Endothelial cell of umbilical vein (primary cell): ENCODE measurements at regions not wholly inside any gene's neighbourhood (a gene's known extent, or its start where the extent isn't known, plus 50 kb on each side); places are given as distances from the start of the nearest gene placed in this dataset.

Experiments used
- BruUV-seq: library from RNA; stranded (reverse); fragments of 400-500 nt; replicated peaks from 2 replicates; lab custom pipeline; 2021; lab: Mats Ljungman, UMichigan
- CTCF ChIA-PET: fragments of 300-600, 350-600 bp; sonication (Branson Sonifier 250); formaldehyde crosslinking; loops from one replicate; lab custom pipeline; 2021; ENCODE audit warnings: antibody characterized with exemption, inconsistent platforms; lab: Charles Lee
- POLR2A ChIA-PET: fragments of 300-600, 350-600 bp; sonication (Branson Sonifier 250); formaldehyde crosslinking; loops from one replicate; lab custom pipeline; 2021; ENCODE audit warnings: antibody characterized with exemption, inconsistent platforms; lab: Charles Lee
- DNase-seq: peaks from one replicate; pipeline ENCODE4 v3.0.0-alpha.2; 2011; ENCODE audit warnings: low read depth, low spot score
- FAIRE-seq: peaks from 2 replicates; lab custom pipeline; 2011; peaks lifted over from hg19 to GRCh38; lab: Jason Lieb, UNC
- H2AFZ ChIP-seq: 2 replicates; pipeline ENCODE4 v1.6.0; 2012; ENCODE audit warnings: low read depth, low read length, control low read depth, inconsistent platforms
- H3K27ac ChIP-seq: 2 replicates; pipeline ENCODE4 v1.5.1; 2011; ENCODE audit warnings: low read depth, mild to moderate bottlenecking, control low read depth, low read length, moderate library complexity; ENCODE audit not compliant: insufficient read depth
- H3K27me3 ChIP-seq, 2 experiments: 2 replicates each; pipeline versions ENCODE4 v1.6.0 to v1.6.1; 2011; ENCODE audit warnings: low read length in 2 of 2, mixed read lengths in 1 of 2; ENCODE audit not compliant: control insufficient read depth in 2 of 2, insufficient read depth in 2 of 2
- H3K36me3 ChIP-seq, 2 experiments: 2 replicates in 1 of 2; 3 replicates in 1 of 2; pipeline ENCODE4 v1.5.1; 2011; ENCODE audit warnings: low read length in 2 of 2, mild to moderate bottlenecking in 1 of 2, moderate library complexity in 1 of 2; ENCODE audit not compliant: control insufficient read depth in 2 of 2, insufficient read depth in 2 of 2; ENCODE audit errors: extremely low read depth in 1 of 2
- H3K4me1 ChIP-seq: 3 replicates; pipeline ENCODE4 v1.5.1; 2011; ENCODE audit warnings: mild to moderate bottlenecking, low read length; ENCODE audit not compliant: control insufficient read depth, insufficient read depth; ENCODE audit errors: extremely low read depth
- H3K4me2 ChIP-seq: 2 replicates; pipeline ENCODE4 v1.6.1; 2011; ENCODE audit warnings: low read length, control low read depth, mixed read lengths; ENCODE audit not compliant: insufficient read depth
- H3K4me3 ChIP-seq, 3 experiments: fragments of 200-600 bp in 1 of 3; sonication (generic), shearing (Covaris generic) in 1 of 3; replicated peaks in 1 of 3; 2 replicates each; pipeline ENCODE4 v1.5.1; 2011 to 2016; ENCODE audit warnings: control low read depth in 3 of 3, low read length in 3 of 3, mild to moderate bottlenecking in 2 of 3, inconsistent platforms in 1 of 3, low read depth in 1 of 3, moderate library complexity in 1 of 3; ENCODE audit not compliant: insufficient read depth in 1 of 3
- H3K79me2 ChIP-seq: 2 replicates; pipeline ENCODE4 v1.6.0; 2012; ENCODE audit warnings: low read length, inconsistent platforms; ENCODE audit not compliant: control insufficient read depth, insufficient read depth
- H3K9ac ChIP-seq: replicated peaks from 2 replicates; pipeline ENCODE3; 2011; ENCODE audit warnings: low read length, control low read depth; ENCODE audit not compliant: insufficient read depth; ENCODE audit errors: extremely low read depth
- H3K9me1 ChIP-seq: replicated peaks from 3 replicates; pipeline ENCODE4 v1.6.0; 2011; ENCODE audit warnings: mild to moderate bottlenecking, low read length; ENCODE audit not compliant: control insufficient read depth, insufficient read depth; ENCODE audit errors: extremely low read depth
- H3K9me3 ChIP-seq: replicated peaks from 2 replicates; pipeline ENCODE4 v1.5.1; 2012; ENCODE audit warnings: low read length, inconsistent platforms; ENCODE audit not compliant: control insufficient read depth, insufficient read depth
- H4K20me1 ChIP-seq: replicated peaks from 2 replicates; pipeline ENCODE3; 2011; ENCODE audit warnings: mild to moderate bottlenecking, low read length; ENCODE audit not compliant: control insufficient read depth, insufficient read depth; ENCODE audit errors: extremely low read depth
- EZH2 ChIP-seq: IDR thresholded peaks from 2 replicates; pipeline ENCODE4 v1.6.1; 2012; ENCODE audit warnings: borderline replicate concordance, low read depth, mild to moderate bottlenecking, moderate library complexity, low read length, inconsistent platforms; ENCODE audit not compliant: severe bottlenecking
- FOS ChIP-seq: IDR thresholded peaks from 2 replicates; pipeline ENCODE4 v1.6.1; 2011; ENCODE audit warnings: mild to moderate bottlenecking, low read length, moderate library complexity, borderline replicate concordance; ENCODE audit not compliant: insufficient read depth
- GATA2 ChIP-seq: IDR thresholded peaks from 2 replicates; pipeline ENCODE4 v1.7.0; 2011; ENCODE audit warnings: low read depth, mild to moderate bottlenecking, moderate library complexity, mixed read lengths, low read length; ENCODE audit not compliant: insufficient read length, insufficient read depth
- JUN ChIP-seq: IDR thresholded peaks from 2 replicates; pipeline ENCODE4 v1.6.1; 2011; ENCODE audit warnings: borderline replicate concordance, low read depth; ENCODE audit not compliant: insufficient read length, insufficient read depth
- MAX ChIP-seq: IDR thresholded peaks from 2 replicates; pipeline ENCODE4 v1.6.1; 2011; ENCODE audit not compliant: insufficient read depth, insufficient read length
- POLR2A ChIP-seq: IDR thresholded peaks from 2 replicates; pipeline ENCODE4 v1.6.1; 2012; ENCODE audit warnings: low read depth, mild to moderate bottlenecking, control low read depth, low read length
- POLR2AphosphoS5 ChIP-seq: IDR thresholded peaks from 2 replicates; pipeline ENCODE4 v1.6.1; 2012; ENCODE audit warnings: low read depth, mild to moderate bottlenecking, control low read depth, low read length, moderate library complexity; ENCODE audit not compliant: insufficient read depth
- dilution Hi-C: fragments of 300-500 bp; cut with MboI; formaldehyde crosslinking; loops from one replicate; pipeline ENCODE4 v1.15.0; 2019; ENCODE audit warnings: low sequenced_read_pairs; ENCODE audit not compliant: extremely low pct_ligation_motif_present
- intact Hi-C: fragments of 100-400 bp; cut with micrococcal nuclease; formaldehyde crosslinking; loops from one replicate; pipeline ENCODE4 v1.10.0; 2022
- TF ChIP-seq, protein P1 (sequence below), 2 donors: IDR thresholded peaks; 1 replicate in 1 of 2; 2 replicates in 1 of 2; pipeline ENCODE4 v1.5.1; 2011; ENCODE audit warnings: low read length in 2 of 2, mild to moderate bottlenecking in 2 of 2, moderate library complexity in 2 of 2, control low read depth in 1 of 2, inconsistent platforms in 1 of 2, low read depth in 1 of 2; ENCODE audit not compliant: insufficient read depth in 1 of 2; ENCODE audit errors: extremely low read depth in 1 of 2

DNA sequence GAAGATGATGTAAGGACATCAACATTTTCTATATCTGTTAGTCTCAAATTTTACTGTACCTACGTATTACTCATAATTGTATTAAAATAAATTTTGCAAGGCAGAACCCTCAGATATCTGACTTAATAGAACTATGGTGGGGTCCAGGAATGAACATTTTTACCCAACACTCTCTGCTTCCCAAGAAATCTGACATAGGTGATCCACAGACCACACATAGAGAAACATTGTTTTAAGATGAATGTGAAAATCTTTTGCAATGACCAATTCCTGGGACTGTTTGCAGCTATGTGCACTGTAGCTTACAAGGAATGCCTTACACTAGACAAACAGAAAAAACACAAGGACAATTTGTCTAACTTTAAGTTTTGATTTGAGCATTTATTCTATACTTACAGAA lies 645.6 kb upstream of the ADGRL2 start:
- DNase-seq (no peak), FAIRE-seq (no peak)
- no peak for TF ChIP-seq FOS
- TF ChIP-seq, protein P1, sequence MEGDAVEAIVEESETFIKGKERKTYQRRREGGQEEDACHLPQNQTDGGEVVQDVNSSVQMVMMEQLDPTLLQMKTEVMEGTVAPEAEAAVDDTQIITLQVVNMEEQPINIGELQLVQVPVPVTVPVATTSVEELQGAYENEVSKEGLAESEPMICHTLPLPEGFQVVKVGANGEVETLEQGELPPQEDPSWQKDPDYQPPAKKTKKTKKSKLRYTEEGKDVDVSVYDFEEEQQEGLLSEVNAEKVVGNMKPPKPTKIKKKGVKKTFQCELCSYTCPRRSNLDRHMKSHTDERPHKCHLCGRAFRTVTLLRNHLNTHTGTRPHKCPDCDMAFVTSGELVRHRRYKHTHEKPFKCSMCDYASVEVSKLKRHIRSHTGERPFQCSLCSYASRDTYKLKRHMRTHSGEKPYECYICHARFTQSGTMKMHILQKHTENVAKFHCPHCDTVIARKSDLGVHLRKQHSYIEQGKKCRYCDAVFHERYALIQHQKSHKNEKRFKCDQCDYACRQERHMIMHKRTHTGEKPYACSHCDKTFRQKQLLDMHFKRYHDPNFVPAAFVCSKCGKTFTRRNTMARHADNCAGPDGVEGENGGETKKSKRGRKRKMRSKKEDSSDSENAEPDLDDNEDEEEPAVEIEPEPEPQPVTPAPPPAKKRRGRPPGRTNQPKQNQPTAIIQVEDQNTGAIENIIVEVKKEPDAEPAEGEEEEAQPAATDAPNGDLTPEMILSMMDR (IDR thresholded peaks at IDR 0.05; ENCODE audit: extremely low read depth in 1 of 2, insufficient read depth in 1 of 2, low read depth in 1 of 2, low read length in 2 of 2): no peak
- TF ChIP-seq MAX: no peak
- no peak for TF ChIP-seq GATA2
- TF ChIP-seq EZH2: no peak
- no peak for TF ChIP-seq POLR2AphosphoS5
- no peak for TF ChIP-seq POLR2A
- TF ChIP-seq JUN: no peak
- POLR2A ChIA-PET: no interaction called here
- no peak overlapping the region for H3K4me3 ChIP-seq
- no peaks in the 10 kb centered on the region for H3K36me3 ChIP-seq
- H3K79me2 ChIP-seq: no peaks in the 10 kb centered on the region
- H3K4me2 ChIP-seq: no peak overlapping the region
- no peak overlapping the region for H3K9ac ChIP-seq
- no peaks in the 10 kb centered on the region for H3K27me3 ChIP-seq
- H3K9me1 ChIP-seq: no peaks in the 10 kb centered on the region
- no peaks in the 10 kb centered on the region for H4K20me1 ChIP-seq
- dilution Hi-C loops (no loop called here), intact Hi-C loops (no loop called here)
- no peak overlapping the region for H3K27ac ChIP-seq
- CTCF ChIA-PET: no interaction called here
- H3K9me3 ChIP-seq: no peaks in the 10 kb centered on the region
- peaks cover 16% of the 10 kb centered on the region for H3K4me1 ChIP-seq
- H2AFZ ChIP-seq: no peak overlapping the region
- no TSS peak for BruUV-seq
